CD14-positive monocyte (primary cell): ENCODE measurements at regions not wholly inside any gene's neighbourhood (a gene's known extent, or its start where the extent isn't known, plus 50 kb on each side); places are given as distances from the start of the nearest gene placed in this dataset.

ENCODE experiments used
- DNase-seq, 3 donors: peaks; one replicate each; pipeline ENCODE4 v3.0.0-alpha.2; 2011 to 2022
- H2AFZ ChIP-seq: 2 replicates; pipeline ENCODE4 v1.6.0; 2012; ENCODE audit warnings: mild to moderate bottlenecking, low read depth, low read length, inconsistent platforms; ENCODE audit not compliant: insufficient read depth, poor library complexity, severe bottlenecking
- H3K27ac ChIP-seq, 2 donors: 1 replicate in 1 of 2; 2 replicates in 1 of 2; pipeline ENCODE4 v1.5.1; 2012 to 2013; ENCODE audit warnings: low read length in 2 of 2, control low read depth in 1 of 2, inconsistent platforms in 1 of 2, low read depth in 1 of 2, mild to moderate bottlenecking in 1 of 2
- H3K27me3 ChIP-seq, 2 donors: one replicate each; pipeline versions ENCODE4 v1.6.0 to v1.6.1; 2011 to 2013; ENCODE audit warnings: low read length in 2 of 2; ENCODE audit not compliant: control insufficient read depth in 2 of 2, insufficient read depth in 2 of 2
- H3K36me3 ChIP-seq, 2 donors: replicated peaks in 1 of 2; 1 replicate in 1 of 2; 2 replicates in 1 of 2; pipeline versions ENCODE4 v1.5.1 to v1.6.1; 2012 to 2013; ENCODE audit warnings: low read length in 2 of 2, control low read depth in 1 of 2, inconsistent platforms in 1 of 2, mild to moderate bottlenecking in 1 of 2; ENCODE audit not compliant: insufficient read depth in 2 of 2, control insufficient read depth in 1 of 2
- H3K4me1 ChIP-seq, 2 donors: 1 replicate in 1 of 2; 2 replicates in 1 of 2; pipeline versions ENCODE4 v1.5.1 to v1.6.1; 2012 to 2013; ENCODE audit warnings: low read length in 2 of 2, control low read depth in 1 of 2, inconsistent platforms in 1 of 2, mild to moderate bottlenecking in 1 of 2, moderate library complexity in 1 of 2; ENCODE audit not compliant: insufficient read depth in 2 of 2, control insufficient read depth in 1 of 2
- H3K4me2 ChIP-seq: replicated peaks from 2 replicates; pipeline ENCODE3; 2012; ENCODE audit warnings: low read length, moderate library complexity, mild to moderate bottlenecking; ENCODE audit not compliant: poor library complexity, severe bottlenecking; ENCODE audit errors: extremely low read depth
- H3K4me3 ChIP-seq, 3 experiments: fragments of 200-600 bp in 1 of 3; sonication (generic) in 1 of 3; replicated peaks in 1 of 3; 1 replicate in 2 of 3; 2 replicates in 1 of 3; pipeline ENCODE4 v1.5.1; 2011 to 2013; ENCODE audit warnings: low read length in 3 of 3, mild to moderate bottlenecking in 3 of 3, control low read depth in 2 of 3, low read depth in 2 of 3, inconsistent platforms in 1 of 3, moderate library complexity in 1 of 3
- H3K79me2 ChIP-seq: 2 replicates; pipeline ENCODE4 v1.6.0; 2012; ENCODE audit warnings: mild to moderate bottlenecking, control low read depth, inconsistent platforms, low read length, moderate library complexity; ENCODE audit not compliant: insufficient read depth
- H3K9ac ChIP-seq: 2 replicates; pipeline ENCODE4 v1.6.0; 2017; ENCODE audit warnings: low read length, mild to moderate bottlenecking; ENCODE audit not compliant: insufficient read depth, poor library complexity, severe bottlenecking
- H3K9me3 ChIP-seq, 2 donors: replicated peaks in 1 of 2; 1 replicate in 1 of 2; 2 replicates in 1 of 2; pipeline versions ENCODE4 v1.5.1 to v1.6.1; 2012 to 2013; ENCODE audit warnings: low read length in 2 of 2, control low read depth in 1 of 2; ENCODE audit not compliant: control insufficient read depth in 1 of 2, insufficient read depth in 1 of 2
- H4K20me1 ChIP-seq: 2 replicates; pipeline ENCODE4 v1.6.0; 2012; ENCODE audit warnings: mild to moderate bottlenecking, low read length, control low read depth, moderate library complexity; ENCODE audit not compliant: insufficient read depth
- H3K27ac Mint-ChIP-seq, 7 donors: one replicate each; pipeline ENCODE4 v1.8.0; 2020; ENCODE audit warnings: mild to moderate bottlenecking in 7 of 7, mixed read lengths in 7 of 7, moderate library complexity in 6 of 7, inconsistent platforms in 2 of 7
- H3K27me3 Mint-ChIP-seq, 3 donors: one replicate each; pipeline ENCODE4 v1.8.0; 2021 to 2022; ENCODE audit warnings: low read depth in 3 of 3, mild to moderate bottlenecking in 3 of 3, mixed read lengths in 3 of 3, moderate library complexity in 3 of 3, inconsistent platforms in 1 of 3
- H3K36me3 Mint-ChIP-seq, 2 donors: one replicate each; pipeline ENCODE4 v1.8.0; 2020; ENCODE audit warnings: mixed read lengths in 2 of 2, inconsistent platforms in 1 of 2, mild to moderate bottlenecking in 1 of 2
- H3K4me1 Mint-ChIP-seq: one replicate; pipeline ENCODE4 v1.8.0; 2020; ENCODE audit warnings: mild to moderate bottlenecking, mixed read lengths
- H3K4me3 Mint-ChIP-seq, 2 donors: one replicate each; pipeline ENCODE4 v1.8.0; 2020; ENCODE audit warnings: mild to moderate bottlenecking in 2 of 2, mixed read lengths in 2 of 2, moderate library complexity in 1 of 2
- H3K9me3 Mint-ChIP-seq, 7 donors: one replicate each; pipeline ENCODE4 v1.8.0; 2020 to 2022; ENCODE audit warnings: mixed read lengths in 7 of 7, mild to moderate bottlenecking in 6 of 7, moderate library complexity in 6 of 7, inconsistent platforms in 2 of 7
- WGBS: methylation state at CpG from one replicate; pipeline ENCODE4 v1.1.5; 2013; ENCODE audit warnings: missing lambda C conversion rate; ENCODE audit not compliant: insufficient coverage; 5-methylcytosine and 5-hydroxymethylcytosine counted together
- intact Hi-C, 2 donors: fragments of 100-400 bp; cut with micrococcal nuclease; formaldehyde crosslinking; loops; one replicate each; pipeline versions ENCODE4 v1.15.0 to v1.15.1; 2023
- TF ChIP-seq, protein P1 (sequence below): fragments of 200-600 bp; IDR thresholded peaks from one replicate; pipeline ENCODE4 v1.8.0; 2022; ENCODE audit warnings: antibody characterized with exemption, mild to moderate bottlenecking

DNA sequence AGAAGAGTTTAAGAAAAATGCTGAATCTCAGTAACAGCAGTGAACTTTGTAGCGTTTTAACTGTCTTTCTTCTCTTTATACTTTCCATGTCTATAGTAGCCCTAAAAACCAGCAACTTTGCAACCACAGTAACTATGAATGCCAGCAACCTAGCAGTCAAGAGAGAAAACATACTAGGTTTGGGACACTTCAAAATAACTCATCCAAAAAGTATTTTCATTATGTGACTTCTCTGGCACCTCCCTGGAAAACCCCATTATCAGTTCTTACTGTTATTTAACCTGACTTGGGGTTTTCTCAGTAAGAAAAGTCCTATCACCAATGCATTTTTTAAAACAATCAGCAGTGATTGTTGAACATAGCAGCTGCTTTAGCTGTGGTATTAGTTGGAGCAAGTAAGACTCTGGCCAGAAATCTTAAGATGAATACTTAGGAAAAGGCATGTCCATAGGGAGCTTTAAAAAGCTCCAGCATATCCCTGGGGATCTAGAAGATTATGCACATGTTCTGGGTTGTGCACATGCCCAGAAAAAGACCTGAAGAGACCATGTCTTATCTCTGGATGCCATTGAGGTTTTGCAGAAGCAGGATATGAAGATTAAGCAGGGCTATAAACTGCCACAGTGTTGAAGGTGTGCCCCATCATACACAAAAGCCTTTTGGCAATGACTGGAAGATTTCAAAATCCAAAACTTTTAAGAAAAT, 411.3 kb downstream of the CMPK2 start:
- H3K27me3 Mint-ChIP-seq, result no peaks in the 10 kb centered on the region
- WGBS, result 100% methylated on average over 1 of the region's 1 CpG
- no peak overlapping the region for H3K4me3 Mint-ChIP-seq
- H2AFZ ChIP-seq, result no peak overlapping the region
- no peak for DNase-seq
- no peaks in the 10 kb centered on the region for H4K20me1 ChIP-seq
- H3K27me3 ChIP-seq, result no peaks in the 10 kb centered on the region
- H3K79me2 ChIP-seq, result no peaks in the 10 kb centered on the region
- no peaks in the 10 kb centered on the region for H3K4me1 ChIP-seq
- no peak overlapping the region for H3K4me3 ChIP-seq
- TF ChIP-seq, protein P1, sequence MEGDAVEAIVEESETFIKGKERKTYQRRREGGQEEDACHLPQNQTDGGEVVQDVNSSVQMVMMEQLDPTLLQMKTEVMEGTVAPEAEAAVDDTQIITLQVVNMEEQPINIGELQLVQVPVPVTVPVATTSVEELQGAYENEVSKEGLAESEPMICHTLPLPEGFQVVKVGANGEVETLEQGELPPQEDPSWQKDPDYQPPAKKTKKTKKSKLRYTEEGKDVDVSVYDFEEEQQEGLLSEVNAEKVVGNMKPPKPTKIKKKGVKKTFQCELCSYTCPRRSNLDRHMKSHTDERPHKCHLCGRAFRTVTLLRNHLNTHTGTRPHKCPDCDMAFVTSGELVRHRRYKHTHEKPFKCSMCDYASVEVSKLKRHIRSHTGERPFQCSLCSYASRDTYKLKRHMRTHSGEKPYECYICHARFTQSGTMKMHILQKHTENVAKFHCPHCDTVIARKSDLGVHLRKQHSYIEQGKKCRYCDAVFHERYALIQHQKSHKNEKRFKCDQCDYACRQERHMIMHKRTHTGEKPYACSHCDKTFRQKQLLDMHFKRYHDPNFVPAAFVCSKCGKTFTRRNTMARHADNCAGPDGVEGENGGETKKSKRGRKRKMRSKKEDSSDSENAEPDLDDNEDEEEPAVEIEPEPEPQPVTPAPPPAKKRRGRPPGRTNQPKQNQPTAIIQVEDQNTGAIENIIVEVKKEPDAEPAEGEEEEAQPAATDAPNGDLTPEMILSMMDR, result no peak
- peaks cover 3 to 24% of the 10 kb centered on the region in 2 donors for H3K9me3 ChIP-seq
- H3K9me3 Mint-ChIP-seq, result peaks cover 5 to 18% (median 8%) of the 10 kb centered on the region in 7 donors
- no peaks in the 10 kb centered on the region for H3K36me3 Mint-ChIP-seq
- no peak overlapping the region for H3K9ac ChIP-seq
- H3K27ac ChIP-seq, result no peak overlapping the region
- no peaks in the 10 kb centered on the region for H3K4me1 Mint-ChIP-seq
- intact Hi-C loops, result no loop called here
- no peak overlapping the region for H3K27ac Mint-ChIP-seq
- H3K4me2 ChIP-seq, result no peak overlapping the region
- no peaks in the 10 kb centered on the region for H3K36me3 ChIP-seq

DNA sequence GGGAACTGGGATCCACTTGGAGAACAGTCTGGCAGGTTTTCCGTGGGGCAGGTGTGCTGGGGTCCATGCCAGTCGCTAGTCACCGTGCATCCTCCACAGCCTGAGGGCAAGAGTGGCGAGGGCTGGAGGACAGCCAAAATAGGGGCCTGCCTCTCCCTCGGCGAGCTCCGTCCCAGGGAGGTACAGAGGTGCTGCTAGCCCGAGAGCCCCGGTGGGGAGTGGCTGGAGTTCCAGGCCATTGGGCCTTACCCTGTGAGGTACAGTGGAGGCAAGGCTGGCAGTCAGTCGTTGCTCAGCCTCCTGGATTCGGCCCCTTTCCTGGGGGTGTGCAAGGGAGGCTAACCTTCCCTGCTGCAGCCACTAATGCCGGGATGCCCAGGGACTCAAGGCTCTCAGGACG, 406.6 kb downstream of the CMPK2 start:
- WGBS, result 92% methylated on average over 13 of the region's 13 CpGs

More for the DNA sequence above, 406.6 kb downstream of the CMPK2 start:
- Histone ChIP-seq H3K9ac (no peak overlapping the region), H2AFZ (no peak overlapping the region), H3K27ac (no peak overlapping the region), H3K4me1 (no peaks in the 10 kb centered on the region), H3K27me3 (no peaks in the 10 kb centered on the region), H3K36me3 (no peaks in the 10 kb centered on the region), H4K20me1 (no peaks in the 10 kb centered on the region), H3K79me2 (no peaks in the 10 kb centered on the region), H3K4me2 (no peak overlapping the region), H3K4me3 (no peak overlapping the region), H3K9me3 (peaks cover 3 to 26% of the 10 kb centered on the region in 2 donors)
- intact Hi-C loops, result no loop called here
- H3K4me3 Mint-ChIP-seq, result no peak overlapping the region
- peaks cover 0 to 3% (median 0%) of the 10 kb centered on the region in 3 donors for H3K27me3 Mint-ChIP-seq
- no peaks in the 10 kb centered on the region for H3K4me1 Mint-ChIP-seq
- H3K36me3 Mint-ChIP-seq, result no peaks in the 10 kb centered on the region
- no peak for DNase-seq
- peaks cover 2 to 19% (median 5%) of the 10 kb centered on the region in 7 donors for H3K9me3 Mint-ChIP-seq
- no peak overlapping the region for H3K27ac Mint-ChIP-seq
- TF ChIP-seq, protein P1, result no peak
